ENCODE measurements at regions not wholly inside any gene's neighbourhood (a gene's known extent, or its start where the extent isn't known, plus 50 kb on each side); places are given as distances from the start of the nearest gene placed in this dataset.

- TF ChIP-seq CTCF (IDR thresholded peaks at IDR 0.05; ENCODE audit: insufficient read depth, low read length, poor library complexity, severe bottlenecking) (no peak), EZH2phosphoT487 (conservative IDR thresholded peaks at IDR 0.05; ENCODE audit: low read length) (no peak)
Observed at GRCh38 chr12:127625176-127625771, 641.7 kb upstream of the TMEM132C start.
